ENCODE measurements at regions not wholly inside any gene's neighbourhood (a gene's known extent, or its start where the extent isn't known, plus 50 kb on each side); places are given as distances from the start of the nearest gene placed in this dataset.
A peak's percentile ranks its signal among the peaks of the same experiment; 100 is the strongest.

- no peak for TF ChIP-seq CTCF (IDR thresholded peaks at IDR 0.05; ENCODE audit: insufficient read depth, low read depth, low read length)
- DNase-seq (ENCODE audit: low read depth): no peak
- H3K4me3 ChIP-seq (ENCODE audit: low read depth, low read length): no peak overlapping the region
These were observed 154.4 kb upstream of the CHRM2 start for GRCh38 chr7:136714062-136714461.

- no peak for TF ChIP-seq CTCF (IDR thresholded peaks at IDR 0.05; ENCODE audit: insufficient read depth, low read depth, low read length)
- H3K4me3 ChIP-seq (ENCODE audit: low read depth, low read length): no peak overlapping the region
- DNase-seq (ENCODE audit: low read depth): no peak
These were observed 157.7 kb upstream of the CHRM2 start for GRCh38 chr7:136710751-136711150.

DNA sequence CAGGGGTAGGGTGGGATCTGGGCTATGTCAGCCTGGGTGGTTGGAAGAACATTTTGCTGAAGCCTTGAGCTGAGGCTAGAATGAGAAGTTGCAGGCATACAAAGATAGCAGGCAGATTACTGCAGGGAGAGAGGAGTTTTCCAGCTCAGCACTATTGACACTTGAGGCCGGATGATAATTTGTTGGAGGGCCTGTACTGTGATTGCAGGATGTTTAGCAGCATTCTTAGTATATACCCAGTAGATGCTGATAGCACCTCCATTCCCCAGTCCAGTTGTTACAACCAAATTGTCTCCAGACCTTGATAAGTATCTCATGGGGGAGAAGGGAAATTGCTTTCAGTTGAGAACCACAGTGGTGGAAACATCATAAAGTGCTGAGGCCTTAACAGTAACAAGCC is 158.6 kb upstream of the CHRM2 start:
- DNase-seq (ENCODE audit: low read depth): no peak
- no peak for TF ChIP-seq CTCF (IDR thresholded peaks at IDR 0.05; ENCODE audit: insufficient read depth, low read depth, low read length)
- H3K4me3 ChIP-seq (ENCODE audit: low read depth, low read length): no peak overlapping the region

- no peak for TF ChIP-seq CTCF (IDR thresholded peaks at IDR 0.05; ENCODE audit: insufficient read depth, low read depth, low read length)
- no peak for DNase-seq (ENCODE audit: low read depth)
- no peak overlapping the region for H3K4me3 ChIP-seq (ENCODE audit: low read depth, low read length)
These were observed 165.5 kb upstream of the CHRM2 start for GRCh38 chr7:136702913-136703312.

- TF ChIP-seq CTCF (IDR thresholded peaks at IDR 0.05; ENCODE audit: insufficient read depth, low read depth, low read length): no peak
- H3K4me3 ChIP-seq (ENCODE audit: low read depth, low read length): no peak overlapping the region
- no peak for DNase-seq (ENCODE audit: low read depth)
These were observed 169.5 kb upstream of the CHRM2 start for GRCh38 chr7:136698977-136699376.

GRCh38 chr7:136698231-136698630 is 170.2 kb upstream of the CHRM2 start:
- DNase-seq (ENCODE audit: low read depth): peak; percentile 56
- no peak overlapping the region for H3K4me3 ChIP-seq (ENCODE audit: low read depth, low read length)
- no peak for TF ChIP-seq CTCF (IDR thresholded peaks at IDR 0.05; ENCODE audit: insufficient read depth, low read depth, low read length)

DNA sequence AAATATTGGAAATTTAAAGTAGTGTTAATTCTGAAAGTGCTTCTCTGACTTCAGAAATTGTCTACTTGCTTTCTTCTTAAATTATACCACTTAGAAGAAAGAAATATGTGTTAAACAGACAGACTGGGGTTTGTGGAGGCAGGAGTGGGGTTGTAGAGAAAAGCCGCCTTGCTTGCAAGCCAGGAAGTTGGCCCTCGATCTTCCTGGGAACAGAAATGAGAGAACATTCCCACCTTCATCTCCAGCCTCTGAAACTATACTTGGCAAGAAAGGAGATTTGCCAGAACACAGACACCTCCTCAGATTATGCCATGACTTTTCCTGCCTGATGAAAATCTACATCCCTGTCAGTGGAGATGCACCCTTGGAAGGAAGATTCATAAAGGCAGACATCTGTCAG is 171.2 kb upstream of the CHRM2 start:
- no peak overlapping the region for H3K4me3 ChIP-seq (ENCODE audit: low read depth, low read length)
- DNase-seq (ENCODE audit: low read depth): no peak
- no peak for TF ChIP-seq CTCF (IDR thresholded peaks at IDR 0.05; ENCODE audit: insufficient read depth, low read depth, low read length)
